PC-3 (cell line): ENCODE measurements at regions not wholly inside any gene's neighbourhood (a gene's known extent, or its start where the extent isn't known, plus 50 kb on each side); places are given as distances from the start of the nearest gene placed in this dataset.

Source experiments
- ATAC-seq: fragments of 200-7000 bp; cut with Tn5 transposase; 2 replicates; pipeline ENCODE4 v1.9.1; 2020; ENCODE audit warnings: mild to moderate bottlenecking, moderate library complexity
- BruUV-seq: library from RNA; stranded (reverse); fragments of 400-500 nt; replicated peaks from 2 replicates; lab custom pipeline; 2021; lab: Mats Ljungman, UMichigan
- CTCF ChIA-PET: fragments of 300-600 bp; sonication (Branson Sonifier 250); formaldehyde crosslinking; loops from one replicate; lab custom pipeline; 2022; ENCODE audit warnings: antibody characterized with exemption; lab: Charles Lee
- POLR2A ChIA-PET: fragments of 300-600 bp; sonication (Branson Sonifier 250); formaldehyde crosslinking; loops from one replicate; lab custom pipeline; 2022; ENCODE audit warnings: antibody characterized with exemption; ENCODE audit not compliant: unreplicated experiment; lab: Charles Lee
- DNase-seq: peaks from one replicate; pipeline ENCODE4 v3.0.0-alpha.2; 2015
- H2AFZ ChIP-seq: fragments of 300-600 bp; sonication (generic); 2 replicates; pipeline ENCODE4 v1.6.0; 2016; ENCODE audit warnings: antibody characterized with exemption, low read length
- H3F3A ChIP-seq: fragments of 300-600 bp; sonication (generic); one replicate; pipeline ENCODE4 v1.6.0; 2017; ENCODE audit warnings: antibody characterized with exemption, low read length, control low read depth, mild to moderate bottlenecking; ENCODE audit not compliant: unreplicated experiment
- H3K27ac ChIP-seq: fragments of 300-600 bp; sonication (generic); 2 replicates; pipeline ENCODE4 v1.5.1; 2016; ENCODE audit warnings: mild to moderate bottlenecking, low read length
- H3K27me3 ChIP-seq: fragments of 300-600 bp; sonication (generic); 2 replicates; pipeline ENCODE4 v1.6.1; 2016; ENCODE audit warnings: low read length, mixed read lengths
- H3K36me3 ChIP-seq: fragments of 300-600 bp; sonication (generic); 2 replicates; pipeline ENCODE4 v1.6.1; 2016; ENCODE audit warnings: low read depth, mixed run types, low read length, mixed read lengths
- H3K4me1 ChIP-seq: fragments of 300-600 bp; sonication (generic); 2 replicates; pipeline ENCODE4 v1.5.1; 2016; ENCODE audit warnings: low read length; ENCODE audit not compliant: insufficient read depth
- H3K4me2 ChIP-seq: fragments of 300-600 bp; sonication (generic); 2 replicates; pipeline ENCODE4 v1.6.0; 2016; ENCODE audit warnings: low read length
- H3K4me3 ChIP-seq: fragments of 300-600 bp; sonication (generic); 2 replicates; pipeline ENCODE4 v1.5.1; 2016; ENCODE audit warnings: mild to moderate bottlenecking, low read length, mixed read lengths
- H3K79me2 ChIP-seq: fragments of 300-600 bp; sonication (generic); 2 replicates; pipeline ENCODE4 v1.6.1; 2017; ENCODE audit warnings: low read length, mixed read lengths
- H3K9ac ChIP-seq: fragments of 300-600 bp; sonication (generic); 2 replicates; pipeline ENCODE4 v1.6.0; 2016; ENCODE audit warnings: mild to moderate bottlenecking, low read length
- H3K9me2 ChIP-seq: fragments of 300-600 bp; sonication (generic); replicated peaks from 2 replicates; pipeline ENCODE4 v1.6.1; 2016; ENCODE audit warnings: mixed run types, low read length, mixed read lengths
- H3K9me3 ChIP-seq: fragments of 300-600 bp; sonication (generic); 2 replicates; pipeline ENCODE4 v1.6.1; 2016; ENCODE audit warnings: low read length, mixed read lengths
- H4K20me1 ChIP-seq: fragments of 300-600 bp; sonication (generic); 2 replicates; pipeline ENCODE4 v1.6.1; 2016; ENCODE audit warnings: low read length, mixed read lengths
- EZH2 ChIP-seq: fragments of 300-600 bp; sonication (generic); IDR thresholded peaks from one replicate; pipeline ENCODE4 v1.6.1; 2017; ENCODE audit warnings: antibody characterized with exemption, mild to moderate bottlenecking, low read length; ENCODE audit not compliant: unreplicated experiment
- EZH2phosphoT487 ChIP-seq: fragments of 300-600 bp; sonication (generic); IDR thresholded peaks from 2 replicates; pipeline ENCODE4 v1.6.1; 2018; ENCODE audit warnings: mild to moderate bottlenecking, antibody characterized with exemption, low read length, borderline replicate concordance
- intact Hi-C: fragments of 100-400 bp; cut with micrococcal nuclease; formaldehyde crosslinking; loops from 2 replicates; pipeline ENCODE4 v1.9.0; 2023
- TF ChIP-seq, protein P1 (sequence below): fragments of 300-600 bp; sonication (generic); conservative IDR thresholded peaks from 2 replicates; pipeline ENCODE4 v1.5.1; 2017; ENCODE audit warnings: antibody characterized with exemption, low read depth, mild to moderate bottlenecking, low read length

DNA sequence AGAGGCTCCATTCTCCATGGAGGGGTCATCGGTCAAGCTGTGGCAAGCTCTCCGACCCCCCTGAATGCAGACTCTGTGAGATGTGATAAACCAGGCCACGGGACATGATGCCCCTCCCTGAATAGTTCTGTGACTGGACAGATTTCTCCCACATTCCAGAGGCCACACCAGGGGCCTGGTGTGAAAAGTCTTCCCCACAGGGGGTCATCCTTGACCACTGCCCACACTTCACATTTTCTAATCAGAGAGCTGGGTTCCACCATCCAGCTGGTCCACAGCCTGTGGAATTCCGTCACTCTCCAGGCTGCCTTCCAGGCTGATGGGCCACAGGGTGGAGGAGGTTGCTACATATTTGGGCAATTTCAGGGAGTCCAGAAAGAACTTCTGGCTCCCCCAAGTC is 51.3 kb upstream of the CYRIA start:
- Histone ChIP-seq H3K4me3 (no peak overlapping the region), H3K4me1 (no peaks in the 10 kb centered on the region), H3K27ac (no peak overlapping the region), H2AFZ (no peak overlapping the region), H3K4me2 (no peak overlapping the region), H4K20me1 (no peaks in the 10 kb centered on the region), H3F3A (no peaks in the 10 kb centered on the region), H3K27me3 (no peaks in the 10 kb centered on the region), H3K79me2 (no peaks in the 10 kb centered on the region), H3K36me3 (no peaks in the 10 kb centered on the region), H3K9me3 (0 out of 2 replicates have a peak, but pooled peaks cover 3% of the 10 kb centered on the region), H3K9me2 (no peaks in the 10 kb centered on the region), H3K9ac (no peak overlapping the region)
- POLR2A ChIA-PET: no interaction called here
- DNase-seq: no peak
- CTCF ChIA-PET: no interaction called here
- TF ChIP-seq EZH2phosphoT487 (no peak), EZH2 (no peak)
- TF ChIP-seq, protein P1, sequence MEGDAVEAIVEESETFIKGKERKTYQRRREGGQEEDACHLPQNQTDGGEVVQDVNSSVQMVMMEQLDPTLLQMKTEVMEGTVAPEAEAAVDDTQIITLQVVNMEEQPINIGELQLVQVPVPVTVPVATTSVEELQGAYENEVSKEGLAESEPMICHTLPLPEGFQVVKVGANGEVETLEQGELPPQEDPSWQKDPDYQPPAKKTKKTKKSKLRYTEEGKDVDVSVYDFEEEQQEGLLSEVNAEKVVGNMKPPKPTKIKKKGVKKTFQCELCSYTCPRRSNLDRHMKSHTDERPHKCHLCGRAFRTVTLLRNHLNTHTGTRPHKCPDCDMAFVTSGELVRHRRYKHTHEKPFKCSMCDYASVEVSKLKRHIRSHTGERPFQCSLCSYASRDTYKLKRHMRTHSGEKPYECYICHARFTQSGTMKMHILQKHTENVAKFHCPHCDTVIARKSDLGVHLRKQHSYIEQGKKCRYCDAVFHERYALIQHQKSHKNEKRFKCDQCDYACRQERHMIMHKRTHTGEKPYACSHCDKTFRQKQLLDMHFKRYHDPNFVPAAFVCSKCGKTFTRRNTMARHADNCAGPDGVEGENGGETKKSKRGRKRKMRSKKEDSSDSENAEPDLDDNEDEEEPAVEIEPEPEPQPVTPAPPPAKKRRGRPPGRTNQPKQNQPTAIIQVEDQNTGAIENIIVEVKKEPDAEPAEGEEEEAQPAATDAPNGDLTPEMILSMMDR: no peak
- intact Hi-C loops: no loop called here
- no TSS peak for BruUV-seq
- ATAC-seq: no peak

DNA sequence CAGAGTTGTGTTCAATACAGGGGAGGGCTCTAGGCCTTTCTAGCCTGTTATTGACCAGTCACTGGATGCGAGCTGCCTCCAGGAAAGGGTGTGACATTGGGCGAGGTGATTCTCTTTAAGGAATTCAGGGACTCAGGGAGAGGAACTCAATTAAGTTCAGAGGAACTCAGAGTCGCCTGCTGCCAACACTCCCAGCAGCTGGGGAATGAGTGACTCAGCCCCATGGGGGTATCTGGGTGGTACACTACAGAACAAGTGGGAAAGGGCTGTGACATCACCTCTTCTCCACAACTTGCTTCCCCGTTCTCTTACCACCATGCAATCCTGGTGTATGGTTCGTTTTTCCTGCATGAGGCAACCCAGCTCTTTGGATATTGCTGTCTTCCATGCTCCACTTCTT is 50.4 kb upstream of the CYRIA start:
- no peaks in the 10 kb centered on the region for H3K79me2 ChIP-seq
- BruUV-seq: no TSS peak
- DNase-seq (no peak), ATAC-seq (no peak)
- H3K4me2 ChIP-seq: no peak overlapping the region
- H3K27me3 ChIP-seq: no peaks in the 10 kb centered on the region
- no peaks in the 10 kb centered on the region for H4K20me1 ChIP-seq
- no peaks in the 10 kb centered on the region for H3K9me2 ChIP-seq
- no peak for TF ChIP-seq EZH2phosphoT487
- TF ChIP-seq, protein P1: no peak
- TF ChIP-seq EZH2: no peak
- no peak overlapping the region for H3K4me3 ChIP-seq
- H3K27ac ChIP-seq: no peak overlapping the region
- intact Hi-C loops: no loop called here
- H3K9ac ChIP-seq: no peak overlapping the region
- no peaks in the 10 kb centered on the region for H3K36me3 ChIP-seq
- H3F3A ChIP-seq: no peaks in the 10 kb centered on the region
- no peak overlapping the region for H2AFZ ChIP-seq
- no peaks in the 10 kb centered on the region for H3K4me1 ChIP-seq
- ChIA-PET CTCF (no interaction called here), POLR2A (no interaction called here)
- 0 out of 2 replicates have a peak, but pooled peaks cover 9% of the 10 kb centered on the region for H3K9me3 ChIP-seq
